ENCODE measurements at regions not wholly inside any gene's neighbourhood (a gene's known extent, or its start where the extent isn't known, plus 50 kb on each side); places are given as distances from the start of the nearest gene placed in this dataset.

GRCh38 chr5:33297760-33298216 is 143.0 kb upstream of the TARS1 start:
- no peak overlapping the region for H3K9ac ChIP-seq
- peaks cover 20% of the 10 kb centered on the region for H3K4me1 ChIP-seq (ENCODE audit: insufficient read depth)
- peaks cover 20% of the 10 kb centered on the region for H3F3A ChIP-seq (ENCODE audit: insufficient read depth)
- no peak overlapping the region for H3K4me2 ChIP-seq (ENCODE audit: unreplicated experiment)
- in situ Hi-C loops (cut with MboI), result no loop called here
- WGBS, 2 experiments (ENCODE audit: low coverage in 1 of 2, low lambda C conversion rate in 2 of 2, missing lambda C conversion rate in 2 of 2), result 95 to 98% methylated on average over 23 of the region's 23 CpGs
- no peaks in the 10 kb centered on the region for H3K36me3 ChIP-seq (ENCODE audit: low read depth)
- H4K20me1 ChIP-seq (ENCODE audit: insufficient read depth), result no peaks in the 10 kb centered on the region
- H3K4me3 ChIP-seq, result no peak overlapping the region
- TF ChIP-seq EZH2 (IDR thresholded peaks at IDR 0.05; ENCODE audit: insufficient read depth, poor library complexity, severe bottlenecking) (no peak), EZH2phosphoT487 (IDR thresholded peaks at IDR 0.05; ENCODE audit: insufficient read depth, low read depth) (no peak)
- H2AFZ ChIP-seq, result no peak overlapping the region
- H3K27me3 ChIP-seq (replicated peaks; ENCODE audit: insufficient read depth), result no peaks in the 10 kb centered on the region
- no peaks in the 10 kb centered on the region for H3K79me2 ChIP-seq (ENCODE audit: insufficient read depth)
- no peaks in the 10 kb centered on the region for H3K9me2 ChIP-seq (ENCODE audit: insufficient read depth)
- no peak overlapping the region for H3K27ac ChIP-seq
- no peaks in the 10 kb centered on the region for H3K9me3 ChIP-seq (ENCODE audit: low read depth)
- no peak for DNase-seq

- peak overlapping the region; percentile 63 for H3K4me2 ChIP-seq (ENCODE audit: unreplicated experiment)
- no peaks in the 10 kb centered on the region for H4K20me1 ChIP-seq (ENCODE audit: insufficient read depth)
- no peaks in the 10 kb centered on the region for H3K36me3 ChIP-seq (ENCODE audit: low read depth)
- peak overlapping the region; percentile 53 for H2AFZ ChIP-seq
- H3K9ac ChIP-seq, result peak overlapping the region; percentile 42
- H3K4me1 ChIP-seq (ENCODE audit: insufficient read depth), result peaks cover 20% of the 10 kb centered on the region
- peaks cover 20% of the 10 kb centered on the region for H3F3A ChIP-seq (ENCODE audit: insufficient read depth)
- H3K27ac ChIP-seq, result peak overlapping the region; percentile 30
- H3K4me3 ChIP-seq, result peak overlapping the region; percentile 29
- peak; percentile 83 for DNase-seq
- in situ Hi-C loops (cut with MboI), result no loop called here
- no peaks in the 10 kb centered on the region for H3K9me2 ChIP-seq (ENCODE audit: insufficient read depth)
- H3K27me3 ChIP-seq (replicated peaks; ENCODE audit: insufficient read depth), result no peaks in the 10 kb centered on the region
- WGBS, 2 experiments (ENCODE audit: low coverage in 1 of 2, low lambda C conversion rate in 2 of 2, missing lambda C conversion rate in 2 of 2), result 4 to 9% methylated on average over 5 of the region's 5 CpGs
- TF ChIP-seq EZH2phosphoT487 (IDR thresholded peaks at IDR 0.05; ENCODE audit: insufficient read depth, low read depth), result peak; percentile 92
- TF ChIP-seq EZH2 (IDR thresholded peaks at IDR 0.05; ENCODE audit: insufficient read depth, poor library complexity, severe bottlenecking), result no peak
- no peaks in the 10 kb centered on the region for H3K9me3 ChIP-seq (ENCODE audit: low read depth)
- H3K79me2 ChIP-seq (ENCODE audit: insufficient read depth), result no peaks in the 10 kb centered on the region
Observed at GRCh38 chr5:33299621-33300208, 141.1 kb upstream of the TARS1 start.

GRCh38 chr5:33300209-33300742 is 140.5 kb upstream of the TARS1 start:
- Histone ChIP-seq H3K79me2 (ENCODE audit: insufficient read depth) (no peaks in the 10 kb centered on the region), H3K27me3 (replicated peaks; ENCODE audit: insufficient read depth) (no peaks in the 10 kb centered on the region), H3K36me3 (ENCODE audit: low read depth) (no peaks in the 10 kb centered on the region), H4K20me1 (ENCODE audit: insufficient read depth) (no peaks in the 10 kb centered on the region), H3K27ac (peak overlapping the region; percentile 30), H3F3A (ENCODE audit: insufficient read depth) (peaks cover 20% of the 10 kb centered on the region), H3K4me3 (peak overlapping the region; percentile 29), H3K4me1 (ENCODE audit: insufficient read depth) (peaks cover 20% of the 10 kb centered on the region), H3K9ac (peak overlapping the region; percentile 42), H3K9me3 (ENCODE audit: low read depth) (no peaks in the 10 kb centered on the region), H2AFZ (peak overlapping the region; percentile 53), H3K4me2 (ENCODE audit: unreplicated experiment) (peak overlapping the region; percentile 63), H3K9me2 (ENCODE audit: insufficient read depth) (no peaks in the 10 kb centered on the region)
- in situ Hi-C loops (cut with MboI), result no loop called here
- TF ChIP-seq EZH2phosphoT487 (IDR thresholded peaks at IDR 0.05; ENCODE audit: insufficient read depth, low read depth) (no peak), EZH2 (IDR thresholded peaks at IDR 0.05; ENCODE audit: insufficient read depth, poor library complexity, severe bottlenecking) (no peak)
- WGBS, 2 experiments (ENCODE audit: low coverage in 1 of 2, low lambda C conversion rate in 2 of 2, missing lambda C conversion rate in 2 of 2), result 27 to 29% methylated on average over 3 of the region's 3 CpGs
- peak; percentile 23 for DNase-seq

- H3K36me3 ChIP-seq (ENCODE audit: low read depth), result no peaks in the 10 kb centered on the region
Observed at GRCh38 chr5:33303579-33304095, 137.1 kb upstream of the TARS1 start.

More at GRCh38 chr5:33303579-33304095, 137.1 kb upstream of the TARS1 start:
- Histone ChIP-seq H3K4me3 (no peak overlapping the region), H3K9ac (no peak overlapping the region), H4K20me1 (ENCODE audit: insufficient read depth) (no peaks in the 10 kb centered on the region), H3K9me3 (ENCODE audit: low read depth) (no peaks in the 10 kb centered on the region), H3K79me2 (ENCODE audit: insufficient read depth) (no peaks in the 10 kb centered on the region), H3K27ac (no peak overlapping the region), H3K4me2 (ENCODE audit: unreplicated experiment) (no peak overlapping the region), H2AFZ (no peak overlapping the region), H3K4me1 (ENCODE audit: insufficient read depth) (peaks cover 36% of the 10 kb centered on the region), H3K27me3 (replicated peaks; ENCODE audit: insufficient read depth) (no peaks in the 10 kb centered on the region), H3F3A (ENCODE audit: insufficient read depth) (peaks cover 39% of the 10 kb centered on the region), H3K9me2 (ENCODE audit: insufficient read depth) (no peaks in the 10 kb centered on the region)
- 97 to 98% methylated on average over 1 of the region's 1 CpG for WGBS, 2 experiments (ENCODE audit: low coverage in 1 of 2, low lambda C conversion rate in 2 of 2, missing lambda C conversion rate in 2 of 2)
- TF ChIP-seq EZH2phosphoT487 (IDR thresholded peaks at IDR 0.05; ENCODE audit: insufficient read depth, low read depth) (no peak), EZH2 (IDR thresholded peaks at IDR 0.05; ENCODE audit: insufficient read depth, poor library complexity, severe bottlenecking) (no peak)
- no peak for DNase-seq
- in situ Hi-C loops (cut with MboI), result no loop called here
